Activated CD8-positive, alpha-beta memory T cell treated with anti-CD3 and anti-CD28 coated beads for 36 hours (primary cell): ENCODE measurements at regions not wholly inside any gene's neighbourhood (a gene's known extent, or its start where the extent isn't known, plus 50 kb on each side); places are given as distances from the start of the nearest gene placed in this dataset.

Experiments
- CTCF ChIA-PET: fragments of 350-600 bp; sonication (Branson Sonifier 250); formaldehyde crosslinking; loops from one replicate; lab custom pipeline; 2021; ENCODE audit warnings: antibody characterized with exemption; lab: Charles Lee
- POLR2A ChIA-PET: fragments of 350-600 bp; sonication (Branson Sonifier 250); formaldehyde crosslinking; loops from one replicate; lab custom pipeline; 2021; ENCODE audit warnings: antibody characterized with exemption; lab: Charles Lee

DNA sequence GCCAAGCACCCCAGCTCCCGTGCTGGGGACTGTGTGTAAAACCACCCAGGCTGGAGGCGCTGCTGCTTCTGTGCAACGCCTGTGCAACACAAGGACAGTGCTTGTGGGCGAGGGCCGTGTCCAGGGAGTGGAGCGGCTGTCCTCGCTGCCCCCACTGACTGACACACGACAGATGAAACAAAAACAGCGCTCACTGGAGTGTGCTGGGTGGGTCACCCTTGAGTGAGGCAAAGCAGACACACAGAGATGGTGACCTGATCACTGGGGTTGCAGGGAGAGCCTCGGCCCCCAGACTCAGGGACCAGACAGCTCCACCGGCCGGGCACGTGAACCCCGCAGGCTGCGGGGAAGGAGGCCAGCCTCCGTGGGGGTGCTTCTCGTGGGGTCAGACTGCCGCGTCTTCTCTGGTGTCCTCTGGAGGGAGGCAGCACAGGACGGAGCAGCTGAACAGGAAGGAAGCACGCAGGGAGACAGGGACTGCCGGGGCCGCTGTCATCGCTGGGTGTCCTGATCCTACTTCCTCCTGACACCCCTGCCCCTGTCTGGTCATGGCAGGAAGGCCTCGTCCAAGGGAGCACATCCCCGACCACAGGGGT is 75.9 kb upstream of the CST7 start:
- ChIA-PET POLR2A (no interaction called here), CTCF (no interaction called here)

DNA sequence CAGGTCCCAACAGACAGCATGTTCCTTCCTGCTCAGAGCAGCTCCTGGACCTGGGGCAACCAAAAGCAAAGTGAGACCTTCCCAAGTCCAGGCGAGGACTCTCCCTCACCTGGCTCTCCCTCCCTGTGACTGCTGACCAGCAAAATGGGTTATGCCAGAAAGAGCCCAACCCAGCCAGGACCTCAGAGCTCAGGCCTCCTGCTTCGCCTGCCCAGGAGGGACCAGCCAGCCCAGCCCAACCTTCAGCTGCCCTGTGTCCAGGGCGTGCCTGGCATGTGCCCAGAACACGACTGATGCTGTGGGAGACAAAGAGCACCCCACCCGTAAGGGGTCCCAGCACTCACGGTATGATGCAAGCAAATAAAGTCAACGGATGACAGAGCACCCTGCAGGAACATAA is 74.0 kb upstream of the CST7 start:
- ChIA-PET CTCF (interaction anchor here (0.6 kb wide), 1 partner anchor 806 kb away, joined by 3 read pairs; no protein-coding TSS in a partner anchor), POLR2A (no interaction called here)

DNA sequence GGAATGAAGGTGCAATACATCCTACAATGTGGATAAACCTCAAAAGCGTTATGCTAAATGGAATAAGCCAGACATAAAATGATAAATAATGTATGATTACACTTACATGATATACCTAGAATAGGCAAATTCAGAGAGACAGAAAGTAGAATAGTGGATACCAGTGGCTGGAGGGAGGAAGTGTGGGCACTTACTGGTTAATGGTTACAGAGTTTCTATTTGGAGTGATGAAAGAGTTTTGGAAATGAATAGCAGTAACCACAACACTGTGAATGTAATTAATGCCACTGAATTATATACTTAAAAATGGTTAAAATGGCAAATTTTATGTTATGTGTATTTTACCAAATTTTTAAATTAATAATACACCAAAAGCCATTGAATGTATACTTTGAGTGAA is 71.4 kb upstream of the CST7 start:
- POLR2A ChIA-PET = no interaction called here
- CTCF ChIA-PET = no interaction called here

DNA sequence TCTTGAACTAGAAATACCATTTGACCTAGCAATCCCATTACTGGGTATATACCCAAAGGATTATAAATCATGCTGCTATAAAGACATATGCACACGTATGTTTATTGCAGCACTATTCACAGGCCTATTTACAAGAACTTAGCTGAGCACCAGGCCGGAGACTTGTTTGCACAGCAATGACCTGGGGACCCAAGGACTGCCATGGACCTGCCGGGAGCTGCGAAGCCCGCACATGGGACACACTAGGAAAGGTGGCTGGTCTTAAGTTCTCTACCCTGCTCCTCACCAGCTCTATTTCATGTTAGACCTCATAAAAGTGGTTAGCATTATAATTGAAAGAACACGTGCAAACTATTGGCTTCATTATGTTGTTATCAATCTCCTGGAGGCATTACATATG is 70.4 kb upstream of the CST7 start:
- CTCF ChIA-PET = no interaction called here
- POLR2A ChIA-PET = no interaction called here

DNA sequence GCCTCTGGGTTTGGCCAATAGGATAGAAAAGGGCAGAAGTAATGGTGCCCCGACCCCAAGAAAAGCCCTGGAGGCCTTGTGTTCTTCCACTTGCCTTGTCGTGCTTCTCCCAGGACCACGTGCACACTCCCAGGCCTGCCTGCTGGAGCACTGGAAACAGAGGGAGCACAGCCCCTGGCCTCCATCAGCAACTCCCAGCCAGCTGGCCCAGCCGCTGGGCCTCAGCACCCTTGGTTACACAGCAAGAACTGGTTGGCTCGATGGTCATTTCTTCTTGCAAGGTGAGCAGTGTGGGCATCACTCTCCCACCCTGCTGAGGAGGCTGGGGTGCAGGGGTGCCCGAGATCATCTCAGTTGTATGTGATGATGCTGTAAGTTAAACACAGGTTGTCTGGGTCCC is 69.2 kb upstream of the CST7 start:
- POLR2A ChIA-PET = no interaction called here

DNA sequence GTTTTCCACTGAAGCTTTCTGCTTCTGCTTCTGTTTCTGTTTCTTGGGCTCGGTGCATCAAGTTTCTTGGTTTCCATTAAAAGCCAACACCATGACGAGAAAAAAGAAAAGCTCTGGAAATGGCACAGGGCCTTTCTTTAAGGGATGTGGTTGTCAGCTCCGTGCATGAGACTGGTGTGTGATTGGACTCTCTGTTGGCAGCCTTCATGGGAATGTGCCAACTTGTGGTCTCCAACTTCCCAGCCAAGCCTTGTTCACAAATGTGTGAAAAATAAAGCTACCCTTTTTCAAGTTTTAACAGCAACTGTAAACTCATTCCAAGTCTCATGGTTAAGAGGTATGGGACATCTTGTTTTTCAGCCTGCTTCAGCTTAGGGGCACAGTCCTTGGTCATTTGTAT is 68.7 kb upstream of the CST7 start:
- POLR2A ChIA-PET = no interaction called here
- CTCF ChIA-PET = no interaction called here

More for the DNA sequence above, 69.2 kb upstream of the CST7 start:
- CTCF ChIA-PET = no interaction called here

DNA sequence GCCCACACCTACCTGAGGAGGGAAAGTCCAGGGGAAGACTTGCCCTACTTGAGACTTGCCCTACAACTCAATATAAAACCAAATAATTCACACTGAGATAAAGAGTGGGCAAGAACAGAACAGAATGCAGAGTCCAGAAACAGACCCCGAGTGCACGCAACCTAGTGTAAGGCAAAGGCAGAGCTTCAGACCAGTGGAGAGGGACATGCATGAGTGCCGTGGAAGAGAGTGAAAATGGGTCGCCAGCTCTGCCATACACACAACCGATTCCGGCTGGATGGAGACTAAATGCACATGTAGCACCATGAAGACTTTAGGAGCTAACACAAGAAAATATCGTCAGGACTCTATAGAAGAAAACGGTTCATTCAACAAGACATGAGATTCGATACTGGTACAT is 58.8 kb upstream of the CST7 start:
- ChIA-PET CTCF (no interaction called here), POLR2A (no interaction called here)

DNA sequence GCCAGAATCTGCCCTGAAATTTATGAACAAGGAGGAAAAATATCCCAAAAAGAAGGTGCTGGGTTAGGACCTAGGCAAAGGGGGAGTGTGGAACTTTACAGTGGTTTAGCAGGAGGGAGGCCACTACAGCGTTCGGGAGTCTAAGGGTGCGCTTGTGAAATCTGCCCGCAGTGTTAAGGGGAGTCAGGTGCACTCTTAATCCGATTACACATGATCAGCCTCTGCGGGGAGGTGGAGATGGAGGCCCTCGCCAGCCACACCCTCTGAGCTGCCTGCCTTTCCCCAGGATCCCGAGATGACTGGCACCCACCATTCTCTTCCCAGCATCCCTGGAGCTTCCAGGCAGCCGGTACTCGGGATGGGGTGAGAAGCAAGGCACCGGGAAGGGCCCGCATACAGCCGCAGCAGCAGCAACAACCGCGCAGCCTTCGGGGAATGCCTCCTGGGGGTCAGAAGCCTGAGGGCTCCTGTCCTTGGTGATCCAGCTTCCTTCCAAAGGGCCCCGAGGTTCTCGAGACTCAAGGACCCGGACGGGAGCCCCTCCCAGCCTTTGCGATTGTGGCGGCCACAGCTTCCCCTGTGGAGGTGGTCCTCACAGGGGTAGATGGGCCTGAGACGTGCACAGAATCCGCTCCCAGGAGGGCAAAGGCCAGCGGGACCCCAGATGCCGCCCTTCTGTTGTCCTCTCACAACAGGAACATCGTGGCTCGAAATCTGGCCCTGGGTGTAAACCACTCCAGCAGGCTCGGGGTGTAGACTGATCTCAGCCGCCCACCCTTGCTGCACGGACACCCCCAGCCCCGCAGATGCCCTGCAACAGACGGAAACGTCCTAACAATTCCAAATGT is 57.3 kb upstream of the CST7 start:
- ChIA-PET CTCF (no interaction called here), POLR2A (no interaction called here)

DNA sequence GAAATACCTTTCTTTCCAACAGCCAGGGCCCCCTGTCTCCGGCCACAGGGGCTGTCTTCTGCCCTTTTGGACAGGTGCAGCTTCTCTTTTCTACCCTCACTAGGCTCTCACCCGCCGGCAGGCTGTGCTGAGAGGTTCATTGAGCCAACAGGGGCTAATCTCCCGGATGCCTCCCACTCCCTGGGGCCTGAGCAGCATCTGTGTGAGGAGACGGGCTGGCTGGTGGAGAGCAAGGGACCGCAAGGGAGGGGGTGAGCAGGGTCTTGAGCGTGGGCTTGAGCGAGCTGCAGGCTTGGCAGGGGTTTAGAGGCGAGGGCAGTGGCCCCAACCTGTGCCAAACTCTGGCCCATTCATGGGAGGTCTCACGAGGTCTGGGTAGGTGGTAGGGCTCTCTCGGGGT is 56.5 kb upstream of the CST7 start:
- POLR2A ChIA-PET = no interaction called here
- CTCF ChIA-PET = no interaction called here

DNA sequence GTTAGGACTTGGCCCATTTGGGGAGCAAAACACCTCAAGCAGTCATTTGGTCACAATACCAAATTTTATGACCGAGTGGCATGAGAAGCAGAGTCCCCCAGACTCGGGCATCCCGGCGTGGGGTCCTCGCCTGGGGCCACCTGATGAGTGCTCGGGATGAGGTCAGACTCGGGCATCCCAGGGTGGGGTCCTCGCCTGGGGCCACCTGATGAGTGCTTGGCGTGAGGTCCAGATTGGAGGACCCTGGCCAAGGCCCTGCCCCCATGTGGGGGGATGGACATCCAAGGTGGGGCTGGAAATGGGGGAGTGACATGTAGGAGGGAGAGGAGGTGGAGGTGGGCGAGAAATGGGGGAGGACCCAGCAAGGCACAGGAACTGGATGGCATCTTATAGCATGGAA is 56.1 kb upstream of the CST7 start:
- POLR2A ChIA-PET = no interaction called here
- CTCF ChIA-PET = no interaction called here

DNA sequence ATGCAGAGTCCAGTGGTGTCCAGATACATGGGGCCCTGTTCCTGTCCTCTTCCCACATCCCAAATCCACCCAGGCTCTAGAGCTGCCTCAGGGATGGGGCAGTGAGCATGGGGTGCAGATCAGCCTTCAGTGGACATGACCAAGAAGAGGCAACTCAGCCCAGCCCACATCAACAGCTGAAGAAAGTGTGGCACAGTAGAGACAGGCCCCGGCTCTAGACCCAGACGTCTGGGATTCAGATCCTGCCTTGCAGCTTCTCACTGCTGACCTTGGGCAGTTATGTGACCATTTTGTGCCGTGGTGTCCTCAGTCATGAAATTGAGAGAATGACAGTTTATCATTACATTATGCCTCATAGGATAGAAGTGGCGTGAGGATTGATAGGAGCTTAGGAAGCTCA is 54.6 kb upstream of the CST7 start:
- ChIA-PET POLR2A (no interaction called here), CTCF (no interaction called here)

DNA sequence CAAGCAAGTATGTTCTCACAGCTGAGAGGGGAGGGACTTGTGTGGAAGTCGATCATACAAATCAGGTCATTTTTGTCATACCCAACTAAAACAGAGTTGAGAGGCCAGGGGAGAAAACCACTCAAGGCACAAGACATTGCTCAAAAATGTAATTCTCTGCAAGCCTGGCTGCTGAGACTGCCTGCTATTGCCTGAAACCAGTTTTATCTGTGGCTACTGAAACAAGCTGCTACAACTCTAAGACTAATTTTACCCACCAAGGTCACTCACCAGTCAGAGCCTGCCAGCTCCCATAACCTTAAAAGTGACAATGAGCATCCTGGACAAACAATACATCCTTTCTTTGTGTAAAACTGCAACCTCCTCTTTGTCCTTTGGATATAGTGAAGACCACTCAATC is 54.1 kb upstream of the CST7 start:
- ChIA-PET CTCF (no interaction called here), POLR2A (no interaction called here)

DNA sequence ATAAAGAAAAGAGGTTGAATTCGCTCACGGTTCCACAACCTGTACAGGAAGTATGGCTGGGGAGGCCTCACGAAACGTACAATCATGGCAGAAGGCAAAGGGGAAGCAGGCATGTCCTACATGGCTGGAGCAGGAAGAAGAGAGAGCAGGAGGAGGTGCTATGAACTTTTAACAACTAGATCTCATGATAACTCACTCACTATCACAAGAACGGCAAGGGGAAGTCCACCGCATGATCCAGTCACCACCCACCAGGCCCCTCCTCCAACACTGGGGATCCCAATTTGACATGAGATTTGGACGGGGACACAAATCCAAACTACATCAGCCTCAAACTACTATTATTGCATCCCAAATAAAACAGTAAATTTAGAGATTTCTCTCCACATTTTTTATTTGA is 53.6 kb upstream of the CST7 start:
- ChIA-PET POLR2A (no interaction called here), CTCF (no interaction called here)

DNA sequence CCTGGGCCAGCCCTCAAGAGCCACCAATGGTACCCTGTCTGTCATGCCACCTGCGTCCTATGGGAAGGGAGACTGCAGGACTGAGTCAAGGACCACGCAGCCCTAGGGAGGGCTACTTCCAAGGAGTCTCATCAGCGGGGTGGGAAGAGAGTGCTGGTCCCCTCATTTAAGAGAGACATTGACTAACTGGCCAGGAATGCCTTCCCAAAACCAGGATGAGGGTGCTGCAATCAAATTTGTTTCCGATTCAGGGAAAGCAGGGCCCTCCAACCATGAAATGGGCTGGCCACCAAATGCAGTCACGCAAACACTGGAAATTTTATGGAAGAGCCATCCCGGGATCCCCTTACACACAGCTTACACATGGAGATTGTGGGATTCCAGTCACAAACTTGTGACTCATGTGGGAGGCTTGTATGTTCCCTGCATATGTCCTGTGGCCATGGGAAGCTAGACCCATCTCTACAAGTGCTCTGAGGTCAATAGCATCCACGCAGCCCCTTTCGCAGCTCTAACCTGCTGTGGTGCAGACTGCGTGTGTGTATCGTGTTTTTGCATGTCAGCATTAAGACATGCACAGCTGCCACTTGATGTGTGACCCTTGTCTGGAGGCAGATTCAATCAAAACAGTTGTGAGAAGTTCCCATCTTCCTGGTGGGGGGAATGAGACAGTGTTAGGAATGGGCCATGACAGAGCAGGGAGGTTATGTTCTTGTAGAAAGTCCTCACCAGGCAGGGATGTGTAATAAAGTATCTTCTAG is 53.0 kb upstream of the CST7 start:
- CTCF ChIA-PET = no interaction called here

DNA sequence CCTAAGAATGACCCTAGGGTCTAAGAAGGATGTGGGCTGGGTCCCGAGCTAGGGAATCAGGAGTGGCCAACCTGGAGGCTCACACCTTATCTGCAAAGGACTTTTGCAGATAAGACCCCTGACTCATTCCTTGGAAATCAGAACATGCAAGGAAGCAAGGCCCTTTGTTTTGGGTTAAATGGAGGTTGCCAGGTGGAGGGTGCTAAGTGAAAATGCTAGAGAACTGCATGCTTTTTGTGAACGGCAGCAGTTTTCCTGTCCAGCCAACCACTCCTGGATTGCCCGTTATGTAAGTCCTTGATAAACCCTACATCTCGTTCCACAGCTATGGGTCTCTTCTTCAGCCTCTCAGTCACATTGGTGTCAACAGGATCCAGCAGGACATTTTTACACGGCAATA is 52.1 kb upstream of the CST7 start:
- ChIA-PET CTCF (no interaction called here), POLR2A (no interaction called here)

More for the DNA sequence above, 53.0 kb upstream of the CST7 start:
- POLR2A ChIA-PET = no interaction called here

DNA sequence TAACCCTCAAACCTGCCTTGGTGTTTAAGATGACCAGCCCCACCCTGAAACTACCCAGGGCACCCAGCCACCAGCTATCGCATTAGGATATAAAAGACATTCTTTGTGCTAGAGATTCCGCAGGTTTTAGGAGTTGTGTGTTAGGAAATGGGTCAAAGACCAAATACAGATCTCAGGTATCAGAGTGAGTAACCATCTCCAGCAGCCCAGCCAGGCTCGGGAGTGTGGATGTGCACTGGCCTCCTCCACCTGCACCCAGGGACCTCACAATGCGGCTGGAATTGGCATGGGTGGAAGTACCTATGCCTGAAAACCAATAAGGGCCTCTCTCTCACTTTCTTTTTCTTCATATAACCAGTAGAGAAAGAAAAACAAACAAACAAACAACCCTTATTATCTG is 51.1 kb upstream of the CST7 start:
- CTCF ChIA-PET = no interaction called here

DNA sequence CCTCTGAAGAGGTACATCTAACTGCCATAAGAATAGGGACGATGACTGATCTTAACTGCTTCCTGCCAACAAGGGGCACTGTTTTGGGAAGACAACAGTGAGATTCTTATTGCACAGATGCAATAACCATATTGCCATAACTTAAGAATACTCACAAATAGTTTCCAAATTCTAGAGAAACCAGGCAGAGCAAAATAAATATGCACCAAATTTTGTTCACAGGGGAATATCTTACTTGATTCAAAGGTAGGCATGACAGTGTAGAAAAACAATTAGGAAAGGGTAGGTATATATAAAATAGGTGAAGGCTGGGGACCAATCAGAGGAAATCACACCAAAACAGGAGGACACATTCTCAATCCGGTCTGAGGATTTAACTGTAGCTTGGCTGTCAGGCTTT is 49.9 kb upstream of the CST7 start:
- POLR2A ChIA-PET = no interaction called here
- CTCF ChIA-PET = no interaction called here

More for the DNA sequence above, 51.1 kb upstream of the CST7 start:
- POLR2A ChIA-PET = no interaction called here
